ENCODE measurements at regions not wholly inside any gene's neighbourhood (a gene's known extent, or its start where the extent isn't known, plus 50 kb on each side); places are given as distances from the start of the nearest gene placed in this dataset.
"Not testable (repeated sequence)": the region's sequence is repeated elsewhere in the genome, so short reads cannot be mapped to it uniquely, and the experiment has no call there.

- in situ Hi-C loops (cut with HindIII; ENCODE audit: low sequenced_read_pairs): no loop called here
Measured at GRCh38 chr1:47522935-47523834, 85.3 kb downstream of the FOXD2 start.

- in situ Hi-C loops (cut with HindIII; ENCODE audit: low sequenced_read_pairs): no loop called here
Measured at GRCh38 chr1:47523835-47524215, 86.0 kb downstream of the FOXD2 start.

GRCh38 chr1:47524272-47524671 is 86.4 kb downstream of the FOXD2 start:
- in situ Hi-C loops (cut with HindIII; ENCODE audit: low sequenced_read_pairs): no loop called here

GRCh38 chr1:47527653-47528272 is 89.9 kb downstream of the FOXD2 start:
- in situ Hi-C loops (cut with HindIII; ENCODE audit: low sequenced_read_pairs): no loop called here

- in situ Hi-C loops (cut with HindIII; ENCODE audit: low sequenced_read_pairs): no loop called here
Measured at GRCh38 chr1:47529520-47530098, 91.8 kb downstream of the FOXD2 start.

GRCh38 chr1:47532921-47533792 is 95.3 kb downstream of the FOXD2 start:
- in situ Hi-C loops (cut with HindIII; ENCODE audit: low sequenced_read_pairs): no loop called here

- in situ Hi-C loops (cut with HindIII; ENCODE audit: low sequenced_read_pairs): no loop called here
Measured at GRCh38 chr1:47533793-47534328, 96.0 kb downstream of the FOXD2 start.

GRCh38 chr1:47534436-47534835 is 96.6 kb downstream of the FOXD2 start:
- in situ Hi-C loops (cut with HindIII; ENCODE audit: low sequenced_read_pairs): no loop called here

GRCh38 chr1:47536646-47537118 is 98.8 kb downstream of the FOXD2 start:
- in situ Hi-C loops (cut with HindIII; ENCODE audit: low sequenced_read_pairs): no loop called here

GRCh38 chr1:47537268-47537667 is 99.4 kb downstream of the FOXD2 start:
- in situ Hi-C loops (cut with HindIII; ENCODE audit: low sequenced_read_pairs): no loop called here

- in situ Hi-C loops (cut with HindIII; ENCODE audit: low sequenced_read_pairs): no loop called here
Measured at GRCh38 chr1:47537966-47538365, 100.1 kb downstream of the FOXD2 start.

GRCh38 chr1:47538530-47538929 is 100.7 kb downstream of the FOXD2 start:
- in situ Hi-C loops (cut with HindIII; ENCODE audit: low sequenced_read_pairs): not testable (repeated sequence)

- in situ Hi-C loops (cut with HindIII; ENCODE audit: low sequenced_read_pairs): not testable (repeated sequence)
Measured at GRCh38 chr1:47541705-47542104, 103.9 kb downstream of the FOXD2 start.

GRCh38 chr1:47543089-47543488 is 105.2 kb downstream of the FOXD2 start:
- in situ Hi-C loops (cut with HindIII; ENCODE audit: low sequenced_read_pairs): not testable (repeated sequence)

- in situ Hi-C loops (cut with HindIII; ENCODE audit: low sequenced_read_pairs): no loop called here
Measured at GRCh38 chr1:47545912-47546483, 108.2 kb downstream of the FOXD2 start.

- in situ Hi-C loops (cut with HindIII; ENCODE audit: low sequenced_read_pairs): no loop called here
Measured at GRCh38 chr1:47547753-47548573, 110.1 kb downstream of the FOXD2 start.

GRCh38 chr1:47548637-47549036 is 110.8 kb downstream of the FOXD2 start:
- in situ Hi-C loops (cut with HindIII; ENCODE audit: low sequenced_read_pairs): no loop called here

GRCh38 chr1:47549532-47549931 is 111.7 kb downstream of the FOXD2 start:
- in situ Hi-C loops (cut with HindIII; ENCODE audit: low sequenced_read_pairs): no loop called here

GRCh38 chr1:47550929-47551328 is 113.1 kb downstream of the FOXD2 start:
- in situ Hi-C loops (cut with HindIII; ENCODE audit: low sequenced_read_pairs): no loop called here
